ENCODE measurements at regions not wholly inside any gene's neighbourhood (a gene's known extent, or its start where the extent isn't known, plus 50 kb on each side); places are given as distances from the start of the nearest gene placed in this dataset.

GRCh38 chr10:75331081-75331480 lies 70.5 kb downstream of the ZNF503 start:
- POLR2A ChIA-PET, result no interaction called here
- H3K4me1 ChIP-seq (ENCODE audit: control insufficient read depth, insufficient read depth, low read length), result no peaks in the 10 kb centered on the region
- ATAC-seq, result no peak

GRCh38 chr10:75329190-75329745 lies 72.3 kb downstream of the ZNF503 start:
- no peak for TF ChIP-seq SIN3A (IDR thresholded peaks at IDR 0.05; ENCODE audit: borderline replicate concordance, insufficient read depth, low read depth, low read length)
- TF ChIP-seq REST (IDR thresholded peaks at IDR 0.05; ENCODE audit: insufficient read depth in 1 of 2, low read depth in 2 of 2, low read length in 1 of 2), result no peak
- TF ChIP-seq POLR2AphosphoS5 (IDR thresholded peaks at IDR 0.05; ENCODE audit: low read depth, low read length), result no peak
- no peak for TF ChIP-seq TCF7L2 (IDR thresholded peaks at IDR 0.05; ENCODE audit: low read depth, low read length)
- no peak for TF ChIP-seq CTCF (IDR thresholded peaks at IDR 0.05)

More at GRCh38 chr10:75331081-75331480, 70.5 kb downstream of the ZNF503 start:
- Histone ChIP-seq H3K4me3 (ENCODE audit: low read depth in 2 of 2, low read length in 2 of 2) (no peak overlapping the region), H3K27ac (ENCODE audit: low read length) (no peak overlapping the region), H3K27me3 (ENCODE audit: control insufficient read depth, insufficient read depth, low read length) (peaks cover 6% of the 10 kb centered on the region; the same call in 1 of the 2 replicates), H3K36me3 (ENCODE audit: control insufficient read depth, insufficient read depth, low read length) (no peaks in the 10 kb centered on the region), H3K9me3 (ENCODE audit: control insufficient read depth, insufficient read depth, low read depth, low read length) (no peaks in the 10 kb centered on the region)
- intact Hi-C loops (cut with micrococcal nuclease; ENCODE audit: unreplicated experiment) (no loop called here), in situ Hi-C loops (cut with HindIII; ENCODE audit: low pct_unique_long_range_greater_than_20kb, low sequenced_read_pairs) (no loop called here)
- no TSS peak for BruUV-seq (replicated peaks)
- CTCF ChIA-PET, result no interaction called here
- DNase-seq (ENCODE audit: low read depth, low spot score), result no peak
- TF ChIP-seq CTCF (IDR thresholded peaks at IDR 0.05) (no peak), POLR2AphosphoS5 (IDR thresholded peaks at IDR 0.05; ENCODE audit: low read depth, low read length) (no peak), REST (IDR thresholded peaks at IDR 0.05; ENCODE audit: insufficient read depth in 1 of 2, low read depth in 2 of 2, low read length in 1 of 2) (no peak), TCF7L2 (IDR thresholded peaks at IDR 0.05; ENCODE audit: low read depth, low read length) (no peak), SIN3A (IDR thresholded peaks at IDR 0.05; ENCODE audit: borderline replicate concordance, insufficient read depth, low read depth, low read length) (no peak)

More at GRCh38 chr10:75329190-75329745, 72.3 kb downstream of the ZNF503 start:
- BruUV-seq (replicated peaks), result no TSS peak
- ChIA-PET POLR2A (no interaction called here), CTCF (interaction anchor here (0.7 kb wide), 1 partner anchor 23 kb away, joined by 5 read pairs; no protein-coding TSS in a partner anchor)
- intact Hi-C loops (cut with micrococcal nuclease; ENCODE audit: unreplicated experiment), result no loop called here
- ATAC-seq (no peak), DNase-seq (ENCODE audit: low read depth, low spot score) (no peak)
- Histone ChIP-seq H3K4me3 (ENCODE audit: low read depth in 2 of 2, low read length in 2 of 2) (no peak overlapping the region), H3K4me1 (ENCODE audit: control insufficient read depth, insufficient read depth, low read length) (no peaks in the 10 kb centered on the region), H3K27me3 (ENCODE audit: control insufficient read depth, insufficient read depth, low read length) (peaks cover 5% of the 10 kb centered on the region), H3K27ac (ENCODE audit: low read length) (no peak overlapping the region), H3K9me3 (ENCODE audit: control insufficient read depth, insufficient read depth, low read depth, low read length) (no peaks in the 10 kb centered on the region), H3K36me3 (ENCODE audit: control insufficient read depth, insufficient read depth, low read length) (no peaks in the 10 kb centered on the region)
- in situ Hi-C loops (cut with HindIII; ENCODE audit: low pct_unique_long_range_greater_than_20kb, low sequenced_read_pairs), result no loop called here
